ENCODE measurements at regions not wholly inside any gene's neighbourhood (a gene's known extent, or its start where the extent isn't known, plus 50 kb on each side); places are given as distances from the start of the nearest gene placed in this dataset.

- TF ChIP-seq E4F1 (IDR thresholded peaks at IDR 0.05; ENCODE audit: borderline replicate concordance, partially characterized antibody): no peak
Measured at GRCh38 chr1:224565186-224565585, 50.9 kb upstream of the CNIH3 start (continued).

- Histone ChIP-seq H2AFZ (ENCODE audit: control insufficient read depth, low read depth, low read length) (no peak overlapping the region), H3K9ac (ENCODE audit: control insufficient read depth, insufficient read depth, low read length) (no peak overlapping the region), H4K20me1 (ENCODE audit: control insufficient read depth, insufficient read depth) (no peaks in the 10 kb centered on the region), H3K4me2 (ENCODE audit: control insufficient read depth, insufficient read depth) (no peak overlapping the region), H3K4me1 (ENCODE audit: control insufficient read depth, insufficient read depth, low read length) (no peaks in the 10 kb centered on the region), H3K27ac (ENCODE audit: control insufficient read depth, insufficient read depth) (no peak overlapping the region), H3K36me3 (ENCODE audit: control insufficient read depth in 2 of 2, insufficient read depth in 2 of 2, low read length in 1 of 2) (no peaks in the 10 kb centered on the region), H3K79me2 (ENCODE audit: control insufficient read depth, insufficient read depth, low read length) (no peaks in the 10 kb centered on the region), H3K4me3 (no peak overlapping the region), H3K27me3 (replicated peaks in 1 of 2; ENCODE audit: control insufficient read depth in 2 of 2, insufficient read depth in 2 of 2, low read length in 1 of 2) (no peaks in the 10 kb centered on the region), H3K9me3 (replicated peaks; ENCODE audit: control insufficient read depth, insufficient read depth, low read length) (no peaks in the 10 kb centered on the region; the same call in 2 of the 3 replicates)
- TF ChIP-seq TARDBP (IDR thresholded peaks at IDR 0.05; ENCODE audit: borderline replicate concordance) (no peak), FOXM1 (IDR thresholded peaks at IDR 0.05; ENCODE audit: low read depth, low read length) (no peak), E2F4 (IDR thresholded peaks at IDR 0.05; ENCODE audit: low read depth, low read length) (no peak), NR2C1 (IDR thresholded peaks at IDR 0.05) (no peak), KLF5 (IDR thresholded peaks at IDR 0.05; ENCODE audit: partially characterized antibody) (no peak), NBN (IDR thresholded peaks at IDR 0.05) (no peak), SIX5 (IDR thresholded peaks at IDR 0.05; ENCODE audit: low read depth, low read length, severe bottlenecking) (no peak)
- no peak for DNase-seq (ENCODE audit: low read depth, low spot score)
- BruUV-seq (replicated peaks): no TSS peak
- CTCF ChIA-PET: interaction anchor here (0.6 kb wide), 1 partner anchor 12 kb away, joined by 3 read pairs; no protein-coding TSS in a partner anchor
- POLR2A ChIA-PET: no interaction called here
- 0% methylated on average over 3 of the region's 3 CpGs for WGBS (ENCODE audit: insufficient coverage, insufficient replicate concordance, low lambda C conversion rate, missing lambda C conversion rate)
- in situ Hi-C loops (cut with MboI) (no loop called here), intact Hi-C loops (cut with micrococcal nuclease; ENCODE audit: unreplicated experiment) (no loop called here)
- RAD21 ChIA-PET (ENCODE audit: unreplicated experiment): no interaction called here
- SMC1A ChIA-PET (ENCODE audit: uncharacterized antibody, unreplicated experiment): no interaction called here
- FAIRE-seq: no peak
- no peak for ATAC-seq
Measured at GRCh38 chr1:224565611-224566406, 50.3 kb upstream of the CNIH3 start.

All from GM12878 (cell line).